HL-60 (cell line): ENCODE measurements at regions not wholly inside any gene's neighbourhood (a gene's known extent, or its start where the extent isn't known, plus 50 kb on each side); places are given as distances from the start of the nearest gene placed in this dataset.

Experiments
- DNase-seq, 2 experiments: peaks; one replicate each; pipeline ENCODE4 v3.0.0-alpha.2; 2010 to 2020; ENCODE audit warnings: low read depth in 1 of 2, low spot score in 1 of 2
- H3K27ac ChIP-seq: fragments of 250-450 bp; sonication (Bioruptor Pico); replicated peaks from 2 replicates; pipeline ENCODE4 v1.5.1; 2020; ENCODE audit warnings: mild to moderate bottlenecking, moderate library complexity
- H3K27me3 ChIP-seq: fragments of 250-450 bp; sonication (Bioruptor Pico); 2 replicates; pipeline ENCODE4 v1.5.1; 2021; ENCODE audit warnings: mild to moderate bottlenecking, moderate library complexity; ENCODE audit not compliant: insufficient read depth, poor library complexity, severe bottlenecking
- H3K4me3 ChIP-seq: replicated peaks from 2 replicates; pipeline ENCODE4 v1.5.1; 2011; ENCODE audit warnings: mild to moderate bottlenecking, control low read depth, low read length; ENCODE audit not compliant: insufficient read depth
- GABPA ChIP-seq: IDR thresholded peaks from 2 replicates; pipeline ENCODE4 v1.6.1; 2012; ENCODE audit warnings: low read depth
- POLR2AphosphoS5 ChIP-seq: IDR thresholded peaks from 2 replicates; pipeline ENCODE4 v1.6.1; 2012; ENCODE audit warnings: low read depth
- SPI1 ChIP-seq: IDR thresholded peaks from 2 replicates; pipeline ENCODE4 v1.6.1; 2012; ENCODE audit warnings: low read depth, mild to moderate bottlenecking, borderline replicate concordance
- TF ChIP-seq, protein P1 (sequence below): IDR thresholded peaks from 2 replicates; pipeline ENCODE4 v1.6.1; 2012; ENCODE audit warnings: low read depth; ENCODE audit not compliant: insufficient replicate concordance
- TF ChIP-seq, protein P2 (sequence below): IDR thresholded peaks from one replicate; pipeline ENCODE4 v1.5.1; 2011; ENCODE audit warnings: low read length, control low read depth, inconsistent platforms; ENCODE audit not compliant: insufficient read depth

DNA sequence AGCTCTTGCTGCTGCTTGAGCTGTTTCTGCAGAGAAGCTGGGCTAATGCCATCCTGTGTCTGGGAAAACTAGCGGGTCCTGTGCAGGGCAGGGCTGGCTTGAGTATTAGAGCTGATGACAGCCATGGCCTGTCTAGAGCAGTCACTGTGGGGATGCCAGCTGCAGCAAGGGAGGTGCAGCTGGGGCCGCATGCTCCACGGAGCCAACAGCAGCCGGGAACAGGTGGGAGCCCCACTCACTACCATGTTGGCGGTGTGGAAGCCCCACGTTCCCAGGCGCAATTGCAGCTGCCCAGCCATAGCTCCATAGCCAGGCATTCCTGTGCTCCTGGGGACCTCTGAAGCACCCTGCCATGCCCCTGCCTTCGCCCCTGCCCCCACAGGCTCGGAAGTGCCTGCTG lies 212.9 kb downstream of the TFAP2C start:
- TF ChIP-seq GABPA (no peak), SPI1 (no peak), POLR2AphosphoS5 (no peak)
- TF ChIP-seq, protein P1, sequence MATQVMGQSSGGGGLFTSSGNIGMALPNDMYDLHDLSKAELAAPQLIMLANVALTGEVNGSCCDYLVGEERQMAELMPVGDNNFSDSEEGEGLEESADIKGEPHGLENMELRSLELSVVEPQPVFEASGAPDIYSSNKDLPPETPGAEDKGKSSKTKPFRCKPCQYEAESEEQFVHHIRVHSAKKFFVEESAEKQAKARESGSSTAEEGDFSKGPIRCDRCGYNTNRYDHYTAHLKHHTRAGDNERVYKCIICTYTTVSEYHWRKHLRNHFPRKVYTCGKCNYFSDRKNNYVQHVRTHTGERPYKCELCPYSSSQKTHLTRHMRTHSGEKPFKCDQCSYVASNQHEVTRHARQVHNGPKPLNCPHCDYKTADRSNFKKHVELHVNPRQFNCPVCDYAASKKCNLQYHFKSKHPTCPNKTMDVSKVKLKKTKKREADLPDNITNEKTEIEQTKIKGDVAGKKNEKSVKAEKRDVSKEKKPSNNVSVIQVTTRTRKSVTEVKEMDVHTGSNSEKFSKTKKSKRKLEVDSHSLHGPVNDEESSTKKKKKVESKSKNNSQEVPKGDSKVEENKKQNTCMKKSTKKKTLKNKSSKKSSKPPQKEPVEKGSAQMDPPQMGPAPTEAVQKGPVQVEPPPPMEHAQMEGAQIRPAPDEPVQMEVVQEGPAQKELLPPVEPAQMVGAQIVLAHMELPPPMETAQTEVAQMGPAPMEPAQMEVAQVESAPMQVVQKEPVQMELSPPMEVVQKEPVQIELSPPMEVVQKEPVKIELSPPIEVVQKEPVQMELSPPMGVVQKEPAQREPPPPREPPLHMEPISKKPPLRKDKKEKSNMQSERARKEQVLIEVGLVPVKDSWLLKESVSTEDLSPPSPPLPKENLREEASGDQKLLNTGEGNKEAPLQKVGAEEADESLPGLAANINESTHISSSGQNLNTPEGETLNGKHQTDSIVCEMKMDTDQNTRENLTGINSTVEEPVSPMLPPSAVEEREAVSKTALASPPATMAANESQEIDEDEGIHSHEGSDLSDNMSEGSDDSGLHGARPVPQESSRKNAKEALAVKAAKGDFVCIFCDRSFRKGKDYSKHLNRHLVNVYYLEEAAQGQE = no peak
- TF ChIP-seq, protein P2, sequence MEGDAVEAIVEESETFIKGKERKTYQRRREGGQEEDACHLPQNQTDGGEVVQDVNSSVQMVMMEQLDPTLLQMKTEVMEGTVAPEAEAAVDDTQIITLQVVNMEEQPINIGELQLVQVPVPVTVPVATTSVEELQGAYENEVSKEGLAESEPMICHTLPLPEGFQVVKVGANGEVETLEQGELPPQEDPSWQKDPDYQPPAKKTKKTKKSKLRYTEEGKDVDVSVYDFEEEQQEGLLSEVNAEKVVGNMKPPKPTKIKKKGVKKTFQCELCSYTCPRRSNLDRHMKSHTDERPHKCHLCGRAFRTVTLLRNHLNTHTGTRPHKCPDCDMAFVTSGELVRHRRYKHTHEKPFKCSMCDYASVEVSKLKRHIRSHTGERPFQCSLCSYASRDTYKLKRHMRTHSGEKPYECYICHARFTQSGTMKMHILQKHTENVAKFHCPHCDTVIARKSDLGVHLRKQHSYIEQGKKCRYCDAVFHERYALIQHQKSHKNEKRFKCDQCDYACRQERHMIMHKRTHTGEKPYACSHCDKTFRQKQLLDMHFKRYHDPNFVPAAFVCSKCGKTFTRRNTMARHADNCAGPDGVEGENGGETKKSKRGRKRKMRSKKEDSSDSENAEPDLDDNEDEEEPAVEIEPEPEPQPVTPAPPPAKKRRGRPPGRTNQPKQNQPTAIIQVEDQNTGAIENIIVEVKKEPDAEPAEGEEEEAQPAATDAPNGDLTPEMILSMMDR = no peak
- H3K27me3 ChIP-seq = no peaks in the 10 kb centered on the region
- no peak overlapping the region for H3K27ac ChIP-seq
- DNase-seq = no peak
- no peak overlapping the region for H3K4me3 ChIP-seq

DNA sequence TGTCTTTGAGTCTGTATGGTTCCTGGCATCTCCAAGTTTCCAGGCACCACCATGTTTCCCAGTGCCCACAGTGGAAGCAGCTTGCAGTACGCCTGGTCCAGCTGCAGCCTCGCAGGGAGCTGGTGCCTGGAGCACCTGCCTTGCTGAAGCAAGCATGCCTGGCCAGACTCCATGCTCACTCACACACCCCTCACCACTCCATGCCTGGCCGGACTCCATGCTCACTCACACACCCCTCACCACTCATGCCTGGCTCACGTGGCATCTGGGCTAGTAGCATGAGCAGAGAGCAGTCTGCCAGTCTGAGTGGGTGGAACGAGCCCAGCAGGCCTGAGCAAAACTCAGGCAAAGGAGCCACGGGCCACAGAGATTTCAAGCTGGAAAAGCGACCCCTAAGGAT lies 214.3 kb downstream of the TFAP2C start:
- DNase-seq = no peak
- H3K27me3 ChIP-seq = no peaks in the 10 kb centered on the region
- H3K27ac ChIP-seq = no peak overlapping the region
- H3K4me3 ChIP-seq = no peak overlapping the region
- TF ChIP-seq GABPA = no peak

DNA sequence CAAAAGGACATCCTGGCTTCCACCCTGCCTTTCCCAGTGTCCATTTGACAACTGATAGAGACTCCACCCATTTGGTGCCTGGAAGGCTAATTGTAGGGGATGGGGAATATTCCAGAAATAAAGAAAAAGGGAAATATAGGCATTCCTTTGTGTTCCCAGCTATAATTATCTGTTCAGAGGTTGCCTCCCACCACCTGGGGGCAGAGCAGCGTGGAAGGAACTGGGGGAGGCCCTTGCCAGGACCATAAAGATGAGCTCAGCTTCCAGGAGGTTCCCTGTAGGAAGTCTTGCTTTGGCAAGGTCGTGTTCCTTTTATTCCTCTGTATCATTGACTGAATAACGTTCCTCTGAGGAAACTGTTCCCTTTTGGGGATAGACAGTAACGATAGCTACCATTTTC lies 214.7 kb downstream of the TFAP2C start:
- DNase-seq = no peak
- TF ChIP-seq, protein P1 = no peak
- no peak for TF ChIP-seq SPI1
- TF ChIP-seq POLR2AphosphoS5 = no peak
- TF ChIP-seq GABPA = no peak
- TF ChIP-seq, protein P2 = no peak
- H3K27ac ChIP-seq = no peak overlapping the region

DNA sequence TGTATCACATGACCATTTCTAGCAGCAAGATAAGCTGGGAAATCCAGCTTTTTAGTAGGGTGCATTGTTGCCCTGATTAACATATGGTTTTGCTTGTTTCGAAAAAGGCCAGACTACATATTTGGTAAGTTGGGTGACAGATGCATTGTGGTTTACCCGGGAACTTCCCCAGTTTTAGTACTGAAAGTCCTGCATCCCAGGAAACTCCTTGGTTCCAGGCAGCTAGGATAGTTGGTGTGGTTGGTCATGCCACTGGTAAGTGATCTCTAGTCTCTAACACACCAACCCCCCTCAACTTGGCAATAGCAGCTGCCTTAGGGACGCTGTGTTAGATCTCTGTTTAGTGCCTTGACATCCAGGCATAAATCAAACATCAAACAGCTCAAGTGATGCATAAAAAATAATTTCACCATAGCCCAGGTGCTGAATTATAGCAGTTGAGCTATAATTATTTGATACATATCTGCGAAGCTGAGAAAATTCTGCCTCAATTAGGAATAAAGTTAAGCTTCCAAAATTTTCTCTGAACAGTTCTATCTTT lies 216.5 kb downstream of the TFAP2C start:
- no peak overlapping the region for H3K27ac ChIP-seq
- no peak for DNase-seq
- TF ChIP-seq POLR2AphosphoS5 (no peak), SPI1 (no peak), GABPA (no peak)
- TF ChIP-seq, protein P1 = no peak
- TF ChIP-seq, protein P2 = no peak

More for the DNA sequence above, 214.7 kb downstream of the TFAP2C start:
- no peaks in the 10 kb centered on the region for H3K27me3 ChIP-seq
- no peak overlapping the region for H3K4me3 ChIP-seq

More for the DNA sequence above, 216.5 kb downstream of the TFAP2C start:
- no peaks in the 10 kb centered on the region for H3K27me3 ChIP-seq
- no peak overlapping the region for H3K4me3 ChIP-seq
